Choroid plexus epithelial cell (primary cell): ENCODE measurements at regions not wholly inside any gene's neighbourhood (a gene's known extent, or its start where the extent isn't known, plus 50 kb on each side); places are given as distances from the start of the nearest gene placed in this dataset.

ENCODE experiments used
- DNase-seq: peaks from one replicate; pipeline ENCODE4 v3.0.0-alpha.2; 2010; ENCODE audit warnings: low read depth
- H3K4me3 ChIP-seq: 2 replicates; pipeline ENCODE4 v1.5.1; 2011; ENCODE audit warnings: low read depth, mild to moderate bottlenecking, control low read depth, low read length, moderate library complexity
- TF ChIP-seq, protein P1 (sequence below): conservative IDR thresholded peaks from 2 replicates; pipeline ENCODE4 v1.5.1; 2011; ENCODE audit warnings: low read depth, mild to moderate bottlenecking, control low read depth, inconsistent platforms, low read length, moderate library complexity

DNA sequence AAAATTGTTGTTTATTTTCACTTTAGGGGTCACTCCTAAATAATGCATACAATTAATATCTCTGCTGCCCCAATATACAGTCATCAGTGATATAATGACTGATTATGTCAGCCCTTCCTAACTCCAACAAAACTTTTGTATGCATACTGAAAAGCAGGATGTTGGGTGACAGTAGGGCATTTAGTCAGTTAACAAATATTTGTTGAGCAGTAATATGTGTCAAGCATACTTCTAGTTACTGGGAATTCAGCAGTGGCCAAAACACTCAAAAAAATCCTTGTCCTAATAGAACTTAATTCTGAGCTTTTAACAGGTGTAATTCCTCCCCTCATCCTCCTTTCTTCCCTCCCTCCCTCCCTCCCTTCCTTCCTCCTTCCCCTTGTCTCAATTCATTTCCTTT, 560.7 kb upstream of the KLHL1 start:
- DNase-seq = peak; percentile 23
- TF ChIP-seq, protein P1, sequence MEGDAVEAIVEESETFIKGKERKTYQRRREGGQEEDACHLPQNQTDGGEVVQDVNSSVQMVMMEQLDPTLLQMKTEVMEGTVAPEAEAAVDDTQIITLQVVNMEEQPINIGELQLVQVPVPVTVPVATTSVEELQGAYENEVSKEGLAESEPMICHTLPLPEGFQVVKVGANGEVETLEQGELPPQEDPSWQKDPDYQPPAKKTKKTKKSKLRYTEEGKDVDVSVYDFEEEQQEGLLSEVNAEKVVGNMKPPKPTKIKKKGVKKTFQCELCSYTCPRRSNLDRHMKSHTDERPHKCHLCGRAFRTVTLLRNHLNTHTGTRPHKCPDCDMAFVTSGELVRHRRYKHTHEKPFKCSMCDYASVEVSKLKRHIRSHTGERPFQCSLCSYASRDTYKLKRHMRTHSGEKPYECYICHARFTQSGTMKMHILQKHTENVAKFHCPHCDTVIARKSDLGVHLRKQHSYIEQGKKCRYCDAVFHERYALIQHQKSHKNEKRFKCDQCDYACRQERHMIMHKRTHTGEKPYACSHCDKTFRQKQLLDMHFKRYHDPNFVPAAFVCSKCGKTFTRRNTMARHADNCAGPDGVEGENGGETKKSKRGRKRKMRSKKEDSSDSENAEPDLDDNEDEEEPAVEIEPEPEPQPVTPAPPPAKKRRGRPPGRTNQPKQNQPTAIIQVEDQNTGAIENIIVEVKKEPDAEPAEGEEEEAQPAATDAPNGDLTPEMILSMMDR = no peak
- no peak overlapping the region for H3K4me3 ChIP-seq

DNA sequence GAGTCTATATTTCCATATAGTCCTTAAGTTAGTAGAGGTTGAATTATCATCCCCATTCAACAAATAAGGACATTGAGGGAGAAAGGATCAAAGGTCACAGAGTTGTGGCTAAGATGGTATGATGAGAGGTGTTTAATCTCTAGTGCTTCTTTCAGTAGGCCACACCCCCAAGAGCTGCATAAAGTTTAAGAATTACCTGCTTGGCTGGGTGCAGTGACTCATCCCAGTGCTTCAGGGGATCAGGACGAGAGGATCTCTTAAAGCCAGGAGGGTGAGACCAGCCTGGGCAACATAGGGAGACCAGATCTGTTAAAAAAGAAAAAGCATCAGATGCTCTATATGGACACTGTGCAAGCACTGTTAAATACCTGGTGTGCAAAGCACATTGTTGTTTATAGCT, 560.0 kb upstream of the KLHL1 start:
- peak; percentile 1 for DNase-seq
- TF ChIP-seq, protein P1 = no peak
- H3K4me3 ChIP-seq = no peak overlapping the region

DNA sequence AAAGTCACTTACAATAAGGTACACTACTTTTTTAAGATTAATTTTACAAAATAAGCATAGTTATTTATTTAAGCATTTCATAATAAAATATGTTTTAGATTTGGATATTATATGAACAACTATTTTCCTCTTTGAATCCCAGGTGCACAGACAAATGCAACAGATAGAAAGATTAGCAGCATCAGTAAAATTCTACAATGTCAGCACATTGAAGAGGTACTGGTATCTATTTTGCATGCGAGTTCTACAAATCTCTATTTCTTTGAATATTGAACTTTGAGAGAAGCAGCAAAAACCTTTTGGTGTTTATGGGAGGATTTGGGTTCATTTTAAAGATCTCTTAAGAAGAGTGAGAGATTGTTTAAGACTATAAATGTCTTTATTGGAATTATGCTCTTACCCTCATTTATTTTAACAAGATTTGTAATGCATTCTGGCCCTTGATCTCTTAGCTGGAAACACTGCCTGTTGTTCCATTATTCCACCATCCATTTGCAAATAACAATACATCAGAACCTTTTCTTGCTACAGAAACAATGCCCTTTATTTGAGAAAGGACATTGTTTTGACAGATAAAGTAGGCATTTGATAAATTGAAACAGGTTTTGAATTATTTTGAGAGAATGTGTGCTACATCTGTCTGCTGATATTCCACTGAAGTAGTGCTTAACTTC, 558.8 kb upstream of the KLHL1 start:
- H3K4me3 ChIP-seq = no peak overlapping the region
- TF ChIP-seq, protein P1 = no peak
- no peak for DNase-seq

DNA sequence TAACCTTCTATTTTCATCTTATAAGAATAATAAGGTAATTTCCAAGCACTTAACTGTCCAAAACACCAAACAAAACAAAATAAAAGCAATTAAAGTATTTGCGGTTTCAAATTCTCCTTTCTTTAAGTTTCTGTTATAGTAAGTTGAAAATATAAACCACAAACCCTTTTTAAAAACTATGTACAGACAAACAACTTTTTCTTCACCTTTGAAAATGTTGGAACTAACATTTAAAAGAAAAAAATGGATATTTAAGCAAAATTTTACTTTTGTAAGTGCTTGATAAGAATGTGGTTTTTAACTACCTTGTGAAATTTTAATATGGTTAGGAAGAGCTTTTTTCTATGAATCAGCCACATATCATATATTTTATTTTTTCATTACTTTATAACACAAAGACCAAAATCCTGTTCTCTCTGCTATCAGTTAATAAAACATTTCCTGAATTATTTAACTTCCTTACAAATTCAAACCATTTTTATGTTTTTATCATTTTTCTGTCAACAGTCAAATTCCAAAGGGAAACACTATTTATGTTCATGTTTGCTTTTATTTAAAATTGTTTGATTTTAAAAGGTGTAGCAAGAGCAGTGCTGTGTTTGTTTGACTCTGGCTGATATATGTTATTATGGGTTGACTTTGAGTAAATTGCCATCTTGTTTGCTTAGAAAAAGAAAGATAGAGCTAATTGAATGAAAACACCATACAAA, 554.1 kb upstream of the KLHL1 start:
- H3K4me3 ChIP-seq = no peak overlapping the region
- no peak for DNase-seq
- TF ChIP-seq, protein P1 = no peak

DNA sequence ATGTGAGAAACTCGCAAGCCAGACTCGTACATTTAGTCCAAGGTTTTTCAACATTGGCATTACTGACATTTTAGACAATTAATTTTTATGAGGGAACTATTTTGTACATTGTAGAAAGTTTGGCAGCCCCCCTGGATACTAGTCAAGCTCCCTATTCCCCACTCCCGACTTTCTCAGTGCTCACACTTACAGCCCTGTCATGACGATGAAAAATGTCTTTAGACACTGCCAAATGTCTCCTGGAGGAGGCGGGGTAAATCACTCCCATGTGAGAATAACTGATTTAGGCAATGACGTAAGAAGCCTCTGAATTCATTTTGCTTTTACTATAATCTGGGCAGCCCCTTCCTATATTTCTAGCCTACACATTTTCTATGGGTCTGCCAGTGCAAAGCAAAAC, 535.8 kb upstream of the KLHL1 start:
- DNase-seq = no peak
- TF ChIP-seq, protein P1 = no peak
- no peak overlapping the region for H3K4me3 ChIP-seq

DNA sequence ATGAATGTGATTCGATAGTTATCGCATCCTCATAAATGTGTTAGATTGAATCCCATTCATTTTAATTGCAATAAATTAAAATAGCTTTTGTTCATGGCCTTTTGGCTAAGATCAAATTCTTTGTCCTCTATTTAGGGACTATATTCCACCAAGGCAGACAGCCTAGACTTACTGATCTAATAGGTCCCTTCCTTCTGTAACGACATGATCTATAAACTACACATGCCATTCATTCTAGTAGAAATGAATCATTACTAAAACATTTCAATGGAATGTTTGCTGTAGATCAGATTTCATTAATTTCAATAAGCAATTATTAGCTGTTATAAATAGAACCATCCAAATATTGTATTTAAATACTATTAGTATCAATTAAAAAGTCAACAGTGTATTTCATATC, 526.6 kb upstream of the KLHL1 start:
- DNase-seq = peak; percentile 8
- H3K4me3 ChIP-seq = no peak overlapping the region
- TF ChIP-seq, protein P1 = no peak

DNA sequence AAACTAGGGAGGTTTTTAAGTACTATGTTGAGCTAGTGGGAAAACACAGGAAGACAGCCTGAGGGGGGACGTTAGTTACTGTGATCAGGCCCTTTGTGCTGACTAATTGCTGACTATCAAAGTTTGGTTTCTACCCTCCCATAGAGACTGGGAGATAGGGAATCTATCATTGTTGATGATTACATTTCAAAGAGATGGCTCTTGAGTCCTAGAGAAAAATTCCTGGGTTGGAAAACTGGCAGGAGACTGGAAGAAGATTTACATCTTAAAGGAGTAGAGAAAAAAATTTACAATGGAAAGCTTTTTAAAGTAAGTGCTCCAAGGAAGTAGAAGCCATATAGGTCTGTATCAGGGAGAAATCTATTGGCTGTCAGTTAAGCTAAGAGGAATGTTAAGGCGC, 522.0 kb upstream of the KLHL1 start:
- H3K4me3 ChIP-seq = no peak overlapping the region

More for the DNA sequence above, 522.0 kb upstream of the KLHL1 start:
- TF ChIP-seq, protein P1 = no peak
- no peak for DNase-seq
